ENCODE measurements at regions not wholly inside any gene's neighbourhood (a gene's known extent, or its start where the extent isn't known, plus 50 kb on each side); places are given as distances from the start of the nearest gene placed in this dataset.

DNA sequence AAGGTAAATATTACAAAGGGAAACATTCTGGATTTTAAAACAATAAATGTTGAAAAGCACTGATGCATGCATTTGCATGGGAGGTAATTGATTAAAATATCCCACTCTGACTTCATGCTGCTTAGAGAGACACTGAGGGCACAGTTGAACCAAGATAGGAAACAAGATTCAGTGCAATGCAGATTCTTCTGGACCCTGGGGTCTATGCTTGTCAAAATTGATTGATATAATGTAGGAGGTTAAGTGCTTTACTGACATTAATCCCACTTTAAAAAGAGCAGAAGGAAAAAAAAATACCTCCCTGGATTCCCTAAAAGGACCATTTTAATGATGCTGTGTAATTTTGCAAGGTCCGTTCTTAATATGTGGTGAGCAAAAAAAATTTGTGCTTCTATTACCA is 454.2 kb downstream of the GABRB3 start:
- no peaks in the 10 kb centered on the region for H3K36me3 Mint-ChIP-seq (ENCODE audit: low read depth, unreplicated experiment)
- no peak overlapping the region for H3K27ac Mint-ChIP-seq (ENCODE audit: unreplicated experiment)
- H3K9me3 Mint-ChIP-seq (ENCODE audit: unreplicated experiment) = no peaks in the 10 kb centered on the region
- no peak for DNase-seq (ENCODE audit: low spot score)
- H3K27me3 Mint-ChIP-seq (ENCODE audit: unreplicated experiment) = no peaks in the 10 kb centered on the region
- H3K4me1 Mint-ChIP-seq (ENCODE audit: unreplicated experiment) = no peaks in the 10 kb centered on the region
- no peak overlapping the region for H3K4me3 Mint-ChIP-seq (ENCODE audit: unreplicated experiment)
- TF ChIP-seq, protein P1, sequence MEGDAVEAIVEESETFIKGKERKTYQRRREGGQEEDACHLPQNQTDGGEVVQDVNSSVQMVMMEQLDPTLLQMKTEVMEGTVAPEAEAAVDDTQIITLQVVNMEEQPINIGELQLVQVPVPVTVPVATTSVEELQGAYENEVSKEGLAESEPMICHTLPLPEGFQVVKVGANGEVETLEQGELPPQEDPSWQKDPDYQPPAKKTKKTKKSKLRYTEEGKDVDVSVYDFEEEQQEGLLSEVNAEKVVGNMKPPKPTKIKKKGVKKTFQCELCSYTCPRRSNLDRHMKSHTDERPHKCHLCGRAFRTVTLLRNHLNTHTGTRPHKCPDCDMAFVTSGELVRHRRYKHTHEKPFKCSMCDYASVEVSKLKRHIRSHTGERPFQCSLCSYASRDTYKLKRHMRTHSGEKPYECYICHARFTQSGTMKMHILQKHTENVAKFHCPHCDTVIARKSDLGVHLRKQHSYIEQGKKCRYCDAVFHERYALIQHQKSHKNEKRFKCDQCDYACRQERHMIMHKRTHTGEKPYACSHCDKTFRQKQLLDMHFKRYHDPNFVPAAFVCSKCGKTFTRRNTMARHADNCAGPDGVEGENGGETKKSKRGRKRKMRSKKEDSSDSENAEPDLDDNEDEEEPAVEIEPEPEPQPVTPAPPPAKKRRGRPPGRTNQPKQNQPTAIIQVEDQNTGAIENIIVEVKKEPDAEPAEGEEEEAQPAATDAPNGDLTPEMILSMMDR (IDR thresholded peaks at IDR 0.05; ENCODE audit: unreplicated experiment) = no peak

DNA sequence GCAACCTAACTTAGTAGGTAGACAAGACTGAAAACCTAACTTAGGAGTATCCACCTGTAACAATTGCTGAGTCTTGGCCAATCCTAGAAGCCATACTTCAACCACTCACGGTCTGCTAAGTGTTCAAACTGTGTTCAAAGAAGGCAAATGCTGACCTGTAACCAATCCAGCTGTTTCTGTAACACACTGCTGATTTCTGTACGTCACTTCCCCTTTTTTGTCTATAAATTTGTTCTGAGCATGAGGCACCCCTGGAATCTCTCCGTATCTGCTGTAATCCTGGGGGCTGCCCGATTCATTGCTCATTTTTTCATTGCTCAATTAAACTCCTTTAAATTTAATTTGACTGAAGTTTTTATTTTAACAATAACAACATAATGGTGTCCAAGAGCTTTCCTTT is 451.4 kb upstream of the ATP10A start:
- no peak for DNase-seq (ENCODE audit: low spot score)
- Mint-ChIP-seq H3K36me3 (ENCODE audit: low read depth, unreplicated experiment) (no peaks in the 10 kb centered on the region), H3K27ac (ENCODE audit: unreplicated experiment) (no peak overlapping the region), H3K27me3 (ENCODE audit: unreplicated experiment) (no peaks in the 10 kb centered on the region), H3K9me3 (ENCODE audit: unreplicated experiment) (no peaks in the 10 kb centered on the region), H3K4me3 (ENCODE audit: unreplicated experiment) (no peak overlapping the region), H3K4me1 (ENCODE audit: unreplicated experiment) (no peaks in the 10 kb centered on the region)
- TF ChIP-seq, protein P1 (IDR thresholded peaks at IDR 0.05; ENCODE audit: unreplicated experiment) = no peak

GRCh38 chr15:26311710-26312236 is 448.6 kb upstream of the ATP10A start:
- Mint-ChIP-seq H3K27ac (ENCODE audit: unreplicated experiment) (no peak overlapping the region), H3K36me3 (ENCODE audit: low read depth, unreplicated experiment) (peaks cover 4% of the 10 kb centered on the region), H3K4me3 (ENCODE audit: unreplicated experiment) (no peak overlapping the region), H3K4me1 (ENCODE audit: unreplicated experiment) (no peaks in the 10 kb centered on the region), H3K27me3 (ENCODE audit: unreplicated experiment) (no peaks in the 10 kb centered on the region), H3K9me3 (ENCODE audit: unreplicated experiment) (peaks cover 14% of the 10 kb centered on the region)
- TF ChIP-seq, protein P1 (IDR thresholded peaks at IDR 0.05; ENCODE audit: unreplicated experiment) = no peak
- no peak for DNase-seq (ENCODE audit: low spot score)

DNA sequence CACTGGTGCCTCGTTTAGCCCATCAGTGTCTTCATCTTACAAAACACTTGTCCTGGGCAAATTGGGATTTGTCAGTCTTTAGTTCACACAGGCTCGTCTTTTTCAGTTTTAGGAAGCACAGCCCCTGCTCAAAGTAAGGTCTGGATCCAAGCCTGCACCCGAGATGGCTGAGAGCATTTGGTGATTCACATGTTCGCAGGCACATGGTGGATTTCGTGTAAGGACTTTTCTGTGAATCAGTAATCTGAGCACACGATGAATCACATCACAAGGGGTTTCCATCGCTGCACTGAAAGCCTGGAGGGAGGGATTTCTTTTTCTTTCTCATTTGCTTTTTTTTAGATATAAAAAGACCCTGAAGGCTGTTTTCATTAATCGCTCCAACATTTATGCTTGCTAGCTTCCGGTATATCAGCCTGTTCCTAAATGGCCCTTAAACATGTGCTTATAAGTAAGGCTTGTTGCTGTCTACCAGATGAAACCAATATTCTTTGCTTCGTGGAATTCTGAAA is 435.6 kb upstream of the ATP10A start:
- TF ChIP-seq, protein P1 (IDR thresholded peaks at IDR 0.05; ENCODE audit: unreplicated experiment) = no peak
- DNase-seq (ENCODE audit: low spot score) = no peak
- peaks cover 9% of the 10 kb centered on the region for H3K4me1 Mint-ChIP-seq (ENCODE audit: unreplicated experiment)
- H3K27ac Mint-ChIP-seq (ENCODE audit: unreplicated experiment) = no peak overlapping the region
- H3K4me3 Mint-ChIP-seq (ENCODE audit: unreplicated experiment) = no peak overlapping the region
- no peaks in the 10 kb centered on the region for H3K9me3 Mint-ChIP-seq (ENCODE audit: unreplicated experiment)
- no peaks in the 10 kb centered on the region for H3K36me3 Mint-ChIP-seq (ENCODE audit: low read depth, unreplicated experiment)
- H3K27me3 Mint-ChIP-seq (ENCODE audit: unreplicated experiment) = peaks cover 3% of the 10 kb centered on the region

DNA sequence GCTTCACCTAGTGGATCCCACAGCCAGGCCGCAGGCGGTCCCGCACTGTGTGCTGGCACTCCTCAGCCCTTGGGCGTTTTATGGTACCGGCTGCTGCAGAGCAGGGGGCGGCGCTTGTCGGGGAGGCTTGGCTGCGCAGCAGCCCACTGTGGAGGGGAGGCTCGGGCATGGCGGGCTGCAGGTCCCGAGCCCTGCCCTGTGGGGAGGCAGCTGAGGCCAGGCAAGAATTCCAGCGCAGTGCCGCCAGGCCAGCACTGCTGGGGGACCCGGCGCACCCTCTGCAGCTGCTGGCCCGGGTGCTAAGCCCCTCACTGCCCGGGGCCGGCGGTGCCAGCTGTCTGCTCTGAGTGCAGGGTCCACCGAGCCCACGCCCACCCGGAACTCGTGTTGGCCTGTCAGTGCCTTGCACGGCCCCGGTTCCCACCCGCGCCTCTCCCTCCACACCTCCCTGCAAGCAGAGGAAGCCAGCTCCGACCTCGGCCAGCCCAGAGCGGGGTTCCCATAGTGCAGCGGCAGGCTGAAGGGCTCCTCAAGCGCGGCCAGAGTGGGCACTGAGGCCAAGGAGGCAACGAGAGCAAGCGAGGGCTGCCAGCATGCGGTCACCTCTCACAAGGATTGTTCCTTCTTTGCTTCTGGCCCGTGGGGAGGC is 435.0 kb upstream of the ATP10A start:
- Mint-ChIP-seq H3K27me3 (ENCODE audit: unreplicated experiment) (peaks cover 3% of the 10 kb centered on the region), H3K4me1 (ENCODE audit: unreplicated experiment) (peaks cover 9% of the 10 kb centered on the region), H3K9me3 (ENCODE audit: unreplicated experiment) (no peaks in the 10 kb centered on the region), H3K36me3 (ENCODE audit: low read depth, unreplicated experiment) (no peaks in the 10 kb centered on the region), H3K4me3 (ENCODE audit: unreplicated experiment) (no peak overlapping the region), H3K27ac (ENCODE audit: unreplicated experiment) (no peak overlapping the region)
- no peak for DNase-seq (ENCODE audit: low spot score)
- TF ChIP-seq, protein P1 (IDR thresholded peaks at IDR 0.05; ENCODE audit: unreplicated experiment) = no peak
